Gastroesophageal sphincter (tissue), 4 donors: ENCODE measurements at regions not wholly inside any gene's neighbourhood (a gene's known extent, or its start where the extent isn't known, plus 50 kb on each side); places are given as distances from the start of the nearest gene placed in this dataset.

Experiments
- ATAC-seq: fragments of 150-250 bp; one replicate; pipeline ENCODE4 v1.9.1; 2016; ENCODE audit warnings: mild to moderate bottlenecking, moderate library complexity
- H3K27ac ChIP-seq, 4 donors: fragments of 200-600 bp; sonication (generic) in 3 of 4; 1 replicate in 3 of 4; 2 replicates in 1 of 4; pipeline ENCODE4 v1.5.1; 2016 to 2019
- H3K27me3 ChIP-seq: fragments of 200-600 bp; sonication (generic); one replicate; pipeline ENCODE4 v1.5.1; 2019
- H3K36me3 ChIP-seq, 2 donors: fragments of 200-600 bp; sonication (generic); one replicate each; pipeline ENCODE4 v1.5.1; 2019; ENCODE audit warnings: control low read depth in 1 of 2
- H3K4me1 ChIP-seq, 3 donors: fragments of 200-600 bp; sonication (generic); 1 replicate in 2 of 3; 2 replicates in 1 of 3; pipeline ENCODE4 v1.5.1; 2016 to 2019; ENCODE audit warnings: control low read depth in 2 of 3
- H3K4me3 ChIP-seq, 2 donors: fragments of 200-600 bp; sonication (generic); one replicate each; pipeline ENCODE4 v1.5.1; 2019; ENCODE audit warnings: mild to moderate bottlenecking in 1 of 2, moderate library complexity in 1 of 2
- H3K9me3 ChIP-seq, 3 donors: fragments of 200-600 bp; sonication (generic); one replicate each; pipeline ENCODE4 v1.5.1; 2017 to 2019; ENCODE audit warnings: control low read depth in 2 of 3
- CTCF ChIP-seq, 4 experiments: fragments of 200-600 bp in 2 of 4; fragments of 450-650 bp in 2 of 4; sonication (generic) in 1 of 4; IDR thresholded peaks; one replicate each; pipeline ENCODE4 v1.5.1; 2017 to 2019; ENCODE audit warnings: antibody characterized with exemption in 4 of 4, mild to moderate bottlenecking in 2 of 4, moderate library complexity in 2 of 4
- EP300 ChIP-seq: sonication (generic); formaldehyde crosslinking; IDR thresholded peaks from one replicate; pipeline ENCODE4 v1.6.1; 2017; ENCODE audit warnings: antibody characterized with exemption, mild to moderate bottlenecking
- POLR2A ChIP-seq, 2 donors: fragments of 450-650 bp; IDR thresholded peaks; one replicate each; pipeline ENCODE4 v1.6.1; 2017; ENCODE audit warnings: antibody characterized with exemption in 2 of 2, mild to moderate bottlenecking in 2 of 2, moderate library complexity in 1 of 2
- POLR2AphosphoS5 ChIP-seq: sonication (generic); formaldehyde crosslinking; IDR thresholded peaks from one replicate; pipeline ENCODE4 v1.6.1; 2017; ENCODE audit warnings: antibody characterized with exemption
- WGBS, 2 donors: methylation state at CpG; one replicate each; pipeline ENCODE4 v1.1.5; 2018; ENCODE audit warnings: low coverage in 1 of 2; 5-methylcytosine and 5-hydroxymethylcytosine counted together

- no peaks in the 10 kb centered on the region for H3K36me3 ChIP-seq
- H3K27me3 ChIP-seq = no peaks in the 10 kb centered on the region
- WGBS, 2 donors = 68 to 75% methylated on average over 1 of the region's 1 CpG
- no peak overlapping the region for H3K27ac ChIP-seq
- no peaks in the 10 kb centered on the region for H3K4me1 ChIP-seq
- no peaks in the 10 kb centered on the region for H3K9me3 ChIP-seq
- no peak for TF ChIP-seq CTCF (IDR thresholded peaks at IDR 0.05)
- TF ChIP-seq POLR2AphosphoS5 = no peak
- TF ChIP-seq POLR2A (IDR thresholded peaks at IDR 0.05) = no peak
- TF ChIP-seq EP300 = no peak
- H3K4me3 ChIP-seq = no peak overlapping the region
- ATAC-seq = no peak
Measured at GRCh38 chr7:52648872-52649271, 386.6 kb upstream of the POM121L12 start.

GRCh38 chr7:52647046-52647445 is 388.4 kb upstream of the POM121L12 start:
- Histone ChIP-seq H3K27ac (no peak overlapping the region), H3K9me3 (no peaks in the 10 kb centered on the region), H3K4me3 (no peak overlapping the region), H3K27me3 (no peaks in the 10 kb centered on the region), H3K4me1 (no peaks in the 10 kb centered on the region), H3K36me3 (no peaks in the 10 kb centered on the region)
- TF ChIP-seq POLR2A (IDR thresholded peaks at IDR 0.05) = no peak
- ATAC-seq = no peak
- WGBS, 2 donors = 0% methylated on average over 1 of the region's 1 CpG

GRCh38 chr7:52639981-52640380 is 395.5 kb upstream of the POM121L12 start:
- Histone ChIP-seq H3K4me3 (no peak overlapping the region), H3K27ac (no peak overlapping the region), H3K36me3 (no peaks in the 10 kb centered on the region), H3K9me3 (no peaks in the 10 kb centered on the region), H3K4me1 (no peaks in the 10 kb centered on the region), H3K27me3 (no peaks in the 10 kb centered on the region)
- WGBS, 2 donors = 77 to 83% methylated on average over 4 of the region's 4 CpGs
- ATAC-seq = no peak
- TF ChIP-seq POLR2A (IDR thresholded peaks at IDR 0.05) (no peak), CTCF (IDR thresholded peaks at IDR 0.05) (no peak), EP300 (no peak), POLR2AphosphoS5 (no peak)

GRCh38 chr7:52639126-52639525 is 396.3 kb upstream of the POM121L12 start:
- H3K4me1 ChIP-seq = no peaks in the 10 kb centered on the region
- no peak overlapping the region for H3K4me3 ChIP-seq
- H3K27me3 ChIP-seq = no peaks in the 10 kb centered on the region
- H3K9me3 ChIP-seq = no peaks in the 10 kb centered on the region
- H3K36me3 ChIP-seq = no peaks in the 10 kb centered on the region
- H3K27ac ChIP-seq = no peak overlapping the region
- no peak for ATAC-seq
- no peak for TF ChIP-seq POLR2AphosphoS5
- TF ChIP-seq EP300 = no peak
- TF ChIP-seq CTCF (IDR thresholded peaks at IDR 0.05) = no peak
- no peak for TF ChIP-seq POLR2A (IDR thresholded peaks at IDR 0.05)

- no peaks in the 10 kb centered on the region for H3K36me3 ChIP-seq
- no peaks in the 10 kb centered on the region for H3K27me3 ChIP-seq
- 16 to 50% methylated on average over 2 to 3 of the region's 3 CpGs for WGBS, 2 donors
- H3K4me3 ChIP-seq = no peak overlapping the region
- no peak for ATAC-seq
- TF ChIP-seq POLR2A (IDR thresholded peaks at IDR 0.05) (no peak), POLR2AphosphoS5 (no peak), CTCF (IDR thresholded peaks at IDR 0.05) (no peak), EP300 (no peak)
- no peaks in the 10 kb centered on the region for H3K4me1 ChIP-seq
- no peak overlapping the region for H3K27ac ChIP-seq
- H3K9me3 ChIP-seq = no peaks in the 10 kb centered on the region
Measured at GRCh38 chr7:52635021-52635420, 400.4 kb upstream of the POM121L12 start.

GRCh38 chr7:52620849-52621248 is 414.6 kb upstream of the POM121L12 start:
- no peak for TF ChIP-seq CTCF (IDR thresholded peaks at IDR 0.05)
- no peak for TF ChIP-seq POLR2A (IDR thresholded peaks at IDR 0.05)
- TF ChIP-seq EP300 = no peak
- TF ChIP-seq POLR2AphosphoS5 = no peak
- no peaks in the 10 kb centered on the region for H3K9me3 ChIP-seq
- H3K27ac ChIP-seq = no peak overlapping the region
- ATAC-seq = no peak
- H3K4me3 ChIP-seq = no peak overlapping the region
- no peaks in the 10 kb centered on the region for H3K27me3 ChIP-seq
- no peaks in the 10 kb centered on the region for H3K4me1 ChIP-seq
- no peaks in the 10 kb centered on the region for H3K36me3 ChIP-seq
- WGBS, 2 donors = 93 to 100% methylated on average over 1 of the region's 1 CpG
